Brain microvascular endothelial cell (primary cell): ENCODE measurements at regions not wholly inside any gene's neighbourhood (a gene's known extent, or its start where the extent isn't known, plus 50 kb on each side); places are given as distances from the start of the nearest gene placed in this dataset.

Source experiments
- DNase-seq: peaks from one replicate; pipeline ENCODE4 v3.0.0-alpha.2; 2020
- H3K27ac ChIP-seq: fragments of 250-450 bp; sonication (Bioruptor Pico); 2 replicates; pipeline ENCODE4 v1.5.1; 2020; ENCODE audit warnings: mild to moderate bottlenecking, moderate library complexity
- H3K27me3 ChIP-seq: fragments of 250-450 bp; sonication (Bioruptor Pico); replicated peaks from 2 replicates; pipeline ENCODE4 v1.5.1; 2020; ENCODE audit warnings: mild to moderate bottlenecking
- H3K36me3 ChIP-seq: fragments of 250-450 bp; sonication (Bioruptor Pico); replicated peaks from 2 replicates; pipeline ENCODE4 v1.5.1; 2020; ENCODE audit warnings: mild to moderate bottlenecking
- H3K4me3 ChIP-seq: 2 replicates; pipeline ENCODE4 v1.5.1; 2011; ENCODE audit warnings: low read depth, mild to moderate bottlenecking, control low read depth, low read length, moderate library complexity
- CTCF ChIP-seq: IDR thresholded peaks from 2 replicates; pipeline ENCODE4 v1.5.1; 2011; ENCODE audit warnings: low read depth, mild to moderate bottlenecking, moderate library complexity, low read length, control low read depth, inconsistent platforms; ENCODE audit errors: missing control alignments
- in situ Hi-C: cut with HindIII; loops from 2 replicates; pipeline ENCODE4 v1.10.0; 2017; ENCODE audit warnings: low sequenced_read_pairs, low pct_ligation_motif_present

GRCh38 chr5:118173340-118173739 is 815.0 kb downstream of the DTWD2 start:
- no peak overlapping the region for H3K4me3 ChIP-seq
- no peak for DNase-seq
- no peak for TF ChIP-seq CTCF
- no peak overlapping the region for H3K27ac ChIP-seq
- H3K36me3 ChIP-seq, result no peaks in the 10 kb centered on the region
- in situ Hi-C loops, result no loop called here
- no peaks in the 10 kb centered on the region for H3K27me3 ChIP-seq

- Histone ChIP-seq H3K4me3 (no peak overlapping the region), H3K36me3 (no peaks in the 10 kb centered on the region), H3K27ac (no peak overlapping the region), H3K27me3 (no peaks in the 10 kb centered on the region)
- no peak for DNase-seq
- TF ChIP-seq CTCF, result no peak
- in situ Hi-C loops, result no loop called here
Measured at GRCh38 chr5:118165619-118166018, 822.7 kb downstream of the DTWD2 start.

GRCh38 chr5:118156181-118156580 is 832.2 kb downstream of the DTWD2 start:
- no peak overlapping the region for H3K27ac ChIP-seq
- no peak for DNase-seq
- TF ChIP-seq CTCF, result no peak
- in situ Hi-C loops, result no loop called here
- H3K27me3 ChIP-seq, result no peaks in the 10 kb centered on the region
- no peaks in the 10 kb centered on the region for H3K36me3 ChIP-seq
- no peak overlapping the region for H3K4me3 ChIP-seq

- no peak for DNase-seq
- no peaks in the 10 kb centered on the region for H3K36me3 ChIP-seq
- no peak overlapping the region for H3K4me3 ChIP-seq
- TF ChIP-seq CTCF, result no peak
- in situ Hi-C loops, result no loop called here
- H3K27me3 ChIP-seq, result no peaks in the 10 kb centered on the region
- H3K27ac ChIP-seq, result no peak overlapping the region
Measured at GRCh38 chr5:118146824-118147223, 841.5 kb downstream of the DTWD2 start.

GRCh38 chr5:118144540-118144939 is 843.8 kb downstream of the DTWD2 start:
- no peak for TF ChIP-seq CTCF
- H3K27ac ChIP-seq, result no peak overlapping the region
- no peaks in the 10 kb centered on the region for H3K36me3 ChIP-seq
- no peaks in the 10 kb centered on the region for H3K27me3 ChIP-seq
- no peak for DNase-seq
- H3K4me3 ChIP-seq, result no peak overlapping the region
- in situ Hi-C loops, result no loop called here

GRCh38 chr5:118139361-118139760 is 849.0 kb downstream of the DTWD2 start:
- no peak for DNase-seq
- no peak for TF ChIP-seq CTCF
- Histone ChIP-seq H3K4me3 (no peak overlapping the region), H3K27me3 (no peaks in the 10 kb centered on the region), H3K27ac (no peak overlapping the region), H3K36me3 (no peaks in the 10 kb centered on the region)
- in situ Hi-C loops, result no loop called here
